PC-9 (cell line): ENCODE measurements at regions not wholly inside any gene's neighbourhood (a gene's known extent, or its start where the extent isn't known, plus 50 kb on each side); places are given as distances from the start of the nearest gene placed in this dataset.

Experiments
- CTCF ChIP-seq: fragments of 200-600 bp; sonication (generic); conservative IDR thresholded peaks from 2 replicates; pipeline ENCODE4 v1.6.1; 2017; ENCODE audit warnings: mixed run types, antibody characterized with exemption, mild to moderate bottlenecking, moderate library complexity
- EZH2 ChIP-seq: fragments of 200-600 bp; sonication (generic); IDR thresholded peaks from 2 replicates; pipeline ENCODE4 v1.8.0; 2017; ENCODE audit warnings: antibody characterized with exemption, low read depth

- TF ChIP-seq CTCF = no peak
- no peak for TF ChIP-seq EZH2
These were observed 187.0 kb downstream of the NTMT2 start for GRCh38 chr1:170332801-170333200.
